ENCODE measurements at regions not wholly inside any gene's neighbourhood (a gene's known extent, or its start where the extent isn't known, plus 50 kb on each side); places are given as distances from the start of the nearest gene placed in this dataset.

DNA sequence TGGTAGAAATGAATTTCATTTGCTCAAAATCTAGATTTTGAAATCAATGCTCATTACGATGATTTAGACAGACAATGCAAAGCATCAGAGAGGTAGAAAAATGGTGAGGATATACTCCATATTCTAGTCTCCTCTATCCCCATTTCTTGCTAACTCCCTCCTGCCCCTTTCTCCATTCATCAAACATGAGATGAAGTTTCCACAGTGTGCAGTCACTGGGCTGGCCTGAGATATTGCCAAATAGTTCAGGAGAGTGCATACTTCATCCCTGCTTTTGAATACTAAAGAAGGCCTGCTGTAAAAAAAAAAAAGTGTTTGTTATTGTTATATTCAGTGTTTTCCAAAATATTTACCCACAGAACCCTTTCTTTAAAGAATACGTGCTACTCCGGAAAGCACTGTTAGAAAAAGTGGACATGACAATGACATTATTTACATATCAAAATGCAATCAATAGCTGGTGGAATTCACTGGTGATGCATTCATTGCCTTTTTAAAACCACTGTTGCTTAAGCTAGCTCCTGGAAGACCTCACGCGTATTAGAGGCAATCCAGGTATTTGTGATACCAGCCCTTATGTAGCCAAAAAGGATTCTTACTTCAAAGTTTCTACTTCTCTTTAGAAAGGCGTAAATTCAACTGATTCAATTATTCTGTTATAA, 247.6 kb upstream of the SOX2 start:
- no peak for TF ChIP-seq POLR2A (IDR thresholded peaks at IDR 0.05; ENCODE audit: low read length)
- TF ChIP-seq GATA1 (IDR thresholded peaks at IDR 0.05; ENCODE audit: low read depth, low read length): no peak
- no peak for DNase-seq

DNA sequence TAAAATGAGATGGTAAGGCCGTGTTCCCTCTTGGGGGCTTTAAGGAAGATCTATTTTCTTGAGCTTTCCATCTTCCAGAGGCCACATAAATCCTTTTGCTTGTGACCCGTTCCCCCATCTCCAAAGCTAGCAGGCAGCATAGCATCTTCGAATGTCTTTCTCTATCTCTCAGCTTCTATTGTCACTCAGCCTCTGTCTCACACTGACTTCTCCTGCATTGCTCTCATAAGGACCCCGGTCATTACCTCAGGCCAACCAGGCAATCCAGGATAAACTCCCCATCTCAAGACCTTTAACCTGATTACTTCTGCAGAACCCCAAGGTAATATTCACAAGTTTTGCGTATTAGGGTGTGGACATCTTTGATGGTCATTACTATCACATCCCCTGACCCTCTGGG, 250.3 kb upstream of the SOX2 start:
- no peak for TF ChIP-seq GATA1 (IDR thresholded peaks at IDR 0.05; ENCODE audit: low read depth, low read length)
- TF ChIP-seq POLR2A (IDR thresholded peaks at IDR 0.05; ENCODE audit: low read length): no peak
- no peak for DNase-seq

DNA sequence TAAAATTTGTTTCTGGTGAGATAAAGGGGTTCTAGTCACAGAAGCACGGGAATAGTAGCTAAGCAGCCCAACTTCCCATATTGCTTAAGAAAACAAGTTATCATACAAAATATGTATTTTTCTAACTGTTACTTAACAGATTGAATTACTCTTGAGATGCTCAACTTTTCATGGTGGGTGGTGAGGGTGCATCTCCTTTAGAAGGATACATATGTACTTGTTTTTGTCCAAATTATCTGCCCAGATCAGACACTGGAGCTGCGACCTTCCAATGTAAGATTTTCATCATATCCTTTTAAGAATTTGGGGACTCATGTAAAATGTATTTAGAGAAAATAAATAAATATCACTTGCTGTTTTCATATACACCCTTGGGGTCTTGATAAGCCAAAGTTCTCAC, 252.2 kb upstream of the SOX2 start:
- DNase-seq: no peak
- TF ChIP-seq GATA1 (IDR thresholded peaks at IDR 0.05; ENCODE audit: low read depth, low read length) (no peak), POLR2A (IDR thresholded peaks at IDR 0.05; ENCODE audit: low read length) (no peak)

DNA sequence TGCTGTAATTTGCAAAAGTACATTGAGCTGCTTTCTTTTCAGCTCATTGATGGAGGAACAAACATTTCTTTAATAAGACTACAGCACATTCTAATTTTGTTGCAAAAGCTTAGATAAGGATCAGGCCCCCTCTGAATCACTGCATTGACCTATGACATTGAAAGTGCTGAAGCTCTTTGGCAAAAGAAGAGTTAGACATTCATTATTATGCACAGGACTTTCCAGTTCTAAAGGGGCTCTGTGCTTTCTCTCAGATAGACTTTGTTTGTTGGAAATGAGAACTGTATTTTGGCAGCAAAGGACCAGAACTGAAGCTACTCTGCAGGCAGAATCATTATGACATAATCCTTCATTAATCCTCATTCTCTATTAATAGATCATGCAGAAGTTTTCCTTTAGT, 252.9 kb upstream of the SOX2 start:
- TF ChIP-seq GATA1 (IDR thresholded peaks at IDR 0.05; ENCODE audit: low read depth, low read length): no peak
- no peak for TF ChIP-seq POLR2A (IDR thresholded peaks at IDR 0.05; ENCODE audit: low read length)
- DNase-seq: no peak

DNA sequence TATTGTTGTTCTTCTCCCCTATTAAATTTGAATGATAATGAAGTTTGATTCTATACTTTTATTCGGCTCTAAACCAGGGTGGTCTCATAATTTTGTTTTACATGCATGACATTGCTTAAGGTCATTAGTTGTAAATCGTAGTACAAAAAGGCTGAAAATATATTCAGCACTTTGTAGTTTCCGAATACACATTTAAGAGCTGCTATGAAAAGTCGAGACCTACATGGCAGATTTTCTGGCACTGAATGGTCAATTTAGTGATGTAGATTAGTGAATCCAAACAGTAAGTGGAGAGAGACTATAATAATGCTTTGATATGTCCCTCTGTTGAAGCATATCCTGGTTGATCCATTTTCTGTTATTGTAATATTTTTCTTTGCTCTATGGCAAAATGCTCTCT, 254.0 kb upstream of the SOX2 start:
- TF ChIP-seq POLR2A (IDR thresholded peaks at IDR 0.05; ENCODE audit: low read length) (no peak), GATA1 (IDR thresholded peaks at IDR 0.05; ENCODE audit: low read depth, low read length) (no peak)
- DNase-seq: no peak

DNA sequence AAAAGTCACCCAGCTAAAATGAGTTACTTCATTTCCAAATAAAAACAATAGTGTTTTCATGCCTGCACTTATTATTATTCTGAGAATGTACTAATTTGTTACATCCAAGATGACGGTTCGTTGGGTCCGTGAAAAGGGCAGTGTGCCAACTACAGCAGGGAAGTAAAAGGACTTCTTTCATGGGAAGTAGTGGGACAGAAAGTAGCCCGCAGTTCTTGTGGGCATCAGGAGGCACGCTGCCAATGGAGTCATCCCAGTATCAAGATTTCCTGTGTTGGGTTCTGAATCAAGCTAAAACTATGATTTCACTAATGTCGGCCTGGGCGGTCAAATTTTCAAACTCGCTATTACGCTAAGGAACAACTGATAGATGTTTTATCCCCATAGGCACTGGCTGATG, 254.5 kb upstream of the SOX2 start:
- DNase-seq: no peak
- TF ChIP-seq POLR2A (IDR thresholded peaks at IDR 0.05; ENCODE audit: low read length): no peak

DNA sequence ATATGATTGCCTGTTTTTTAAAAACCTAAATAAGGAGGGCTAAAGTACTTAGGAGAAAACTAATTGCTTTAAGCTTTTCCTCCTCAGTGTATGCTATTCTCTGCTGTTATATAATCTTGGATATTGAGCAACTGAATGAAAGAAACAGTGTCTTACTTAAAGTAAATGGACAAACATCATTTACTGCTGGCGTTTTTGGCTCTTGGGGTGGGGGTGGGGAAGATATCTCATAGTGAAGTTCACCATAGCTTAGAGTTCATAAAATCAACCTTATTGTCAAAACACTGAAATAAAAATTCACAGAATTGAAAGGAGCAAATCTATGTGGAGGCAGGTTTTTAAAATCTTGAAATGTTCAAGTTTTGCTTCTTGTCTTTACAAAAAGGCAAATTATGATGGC, 256.4 kb upstream of the SOX2 start:
- no peak for TF ChIP-seq GATA1 (IDR thresholded peaks at IDR 0.05; ENCODE audit: low read depth, low read length)
- no peak for TF ChIP-seq POLR2A (IDR thresholded peaks at IDR 0.05; ENCODE audit: low read length)
- no peak for DNase-seq

DNA sequence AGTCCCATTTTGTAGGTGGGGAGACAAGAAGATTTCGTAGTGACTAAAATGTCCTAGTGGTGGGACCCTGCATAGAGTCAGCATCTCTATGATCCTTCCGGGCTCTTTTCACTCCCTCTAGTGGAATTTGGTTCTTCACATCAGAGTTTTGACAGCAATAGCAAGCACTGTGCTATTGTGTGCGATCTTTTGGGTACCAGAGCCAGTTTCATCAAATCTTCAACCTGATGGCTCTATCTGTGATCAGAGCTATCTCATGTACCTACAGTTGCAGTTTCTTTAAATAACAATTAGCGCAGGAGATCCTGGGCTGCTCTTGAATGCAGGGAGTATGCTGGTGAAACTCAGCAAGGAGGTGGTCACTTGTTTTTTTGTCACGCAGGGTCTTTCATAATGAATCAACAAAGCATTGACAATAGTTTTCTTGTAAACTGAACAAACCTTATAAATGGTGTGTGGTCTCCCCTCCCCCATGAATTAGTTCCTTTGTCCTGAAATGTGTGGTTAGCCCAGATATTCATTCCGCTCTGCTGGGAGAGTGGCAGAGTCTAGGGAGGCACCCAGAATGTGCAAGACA, 257.2 kb upstream of the SOX2 start:
- TF ChIP-seq GATA1 (IDR thresholded peaks at IDR 0.05; ENCODE audit: low read depth, low read length) (no peak), POLR2A (IDR thresholded peaks at IDR 0.05; ENCODE audit: low read length) (no peak)
- no peak for DNase-seq

DNA sequence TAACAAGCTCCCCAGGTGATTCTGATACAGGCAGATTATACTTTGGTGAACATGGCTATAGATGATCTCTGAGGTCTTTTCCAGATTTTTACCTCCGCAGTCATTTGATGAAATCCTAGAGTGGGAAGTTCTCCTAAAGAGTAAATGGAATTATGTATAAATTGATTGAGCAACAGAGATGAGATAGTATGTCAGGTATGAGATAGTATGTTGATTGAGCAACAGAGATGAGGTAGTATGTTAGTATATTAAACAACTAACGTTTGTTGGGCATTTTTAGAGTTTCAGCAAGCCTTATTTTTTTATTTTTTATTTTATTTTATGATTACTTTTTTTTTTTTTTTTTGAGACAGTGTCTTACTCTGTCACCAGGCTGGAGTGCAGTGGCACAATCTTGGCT, 265.0 kb upstream of the SOX2 start:
- DNase-seq: no peak
- TF ChIP-seq POLR2A (IDR thresholded peaks at IDR 0.05; ENCODE audit: low read length): no peak
- TF ChIP-seq GATA1 (IDR thresholded peaks at IDR 0.05; ENCODE audit: low read depth, low read length): no peak

DNA sequence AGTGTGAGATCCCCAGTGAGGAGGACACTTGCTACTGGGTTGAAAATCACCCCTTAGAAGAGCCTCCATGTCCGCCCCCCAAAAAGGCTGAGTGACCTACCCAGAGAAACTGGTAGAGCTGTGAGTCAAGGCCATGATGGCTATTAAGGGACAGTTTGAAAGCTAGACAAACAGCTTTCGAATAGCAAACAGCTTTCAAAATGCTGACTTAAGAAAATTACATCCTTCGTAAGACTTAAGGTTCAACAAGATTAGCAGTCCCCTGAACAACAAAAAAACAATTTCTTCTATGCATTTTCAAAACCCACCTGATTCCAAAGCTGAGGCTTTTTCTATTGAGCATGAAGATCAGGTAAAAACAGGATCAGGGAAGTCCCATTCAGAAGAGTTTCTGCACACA, 269.7 kb upstream of the SOX2 start:
- TF ChIP-seq GATA1 (IDR thresholded peaks at IDR 0.05; ENCODE audit: low read depth, low read length): no peak
- TF ChIP-seq POLR2A (IDR thresholded peaks at IDR 0.05; ENCODE audit: low read length): no peak

DNA sequence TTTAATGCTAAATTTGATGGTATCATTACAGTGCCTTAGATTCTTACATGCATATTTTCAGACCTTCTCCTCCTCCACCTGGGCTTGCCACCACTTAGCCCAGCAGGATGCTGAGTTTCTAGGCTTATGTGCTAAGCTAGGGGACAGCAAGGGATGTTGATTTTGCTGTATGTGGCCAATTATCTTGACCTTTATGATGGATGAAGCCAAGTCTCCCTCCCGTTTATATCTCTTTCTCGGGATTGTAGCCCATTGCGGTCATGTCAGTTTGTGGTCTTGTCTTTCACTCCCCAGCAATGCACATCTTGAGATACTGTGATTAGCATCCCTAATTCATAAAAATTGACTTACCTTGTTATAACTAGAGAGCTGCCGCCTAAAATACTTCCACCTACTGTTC, 278.7 kb upstream of the SOX2 start:
- DNase-seq: no peak
- no peak for TF ChIP-seq GATA1 (IDR thresholded peaks at IDR 0.05; ENCODE audit: low read depth, low read length)
- no peak for TF ChIP-seq POLR2A (IDR thresholded peaks at IDR 0.05; ENCODE audit: low read length)

More for the DNA sequence above, 269.7 kb upstream of the SOX2 start:
- no peak for DNase-seq

DNA sequence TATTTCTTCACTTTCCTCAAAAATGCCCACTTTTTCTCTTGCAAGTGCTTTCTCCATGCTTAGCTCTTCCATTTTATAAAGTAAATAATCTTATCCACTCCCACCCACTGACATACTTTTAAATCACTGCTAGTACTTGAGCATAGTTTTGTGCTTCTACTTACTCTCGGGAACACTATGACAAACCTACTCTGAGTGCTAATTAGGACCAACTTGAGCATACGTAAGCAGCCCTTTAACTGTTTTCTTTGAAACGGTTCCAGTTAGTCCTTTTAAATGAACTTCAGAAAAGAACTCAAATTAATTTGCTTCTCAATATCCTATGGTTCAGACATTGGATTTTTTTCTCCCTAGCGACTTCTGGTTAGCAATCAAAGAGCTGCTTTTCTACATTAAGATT, 280.0 kb upstream of the SOX2 start:
- TF ChIP-seq GATA1 (IDR thresholded peaks at IDR 0.05; ENCODE audit: low read depth, low read length): no peak
- TF ChIP-seq POLR2A (IDR thresholded peaks at IDR 0.05; ENCODE audit: low read length): no peak
- no peak for DNase-seq

DNA sequence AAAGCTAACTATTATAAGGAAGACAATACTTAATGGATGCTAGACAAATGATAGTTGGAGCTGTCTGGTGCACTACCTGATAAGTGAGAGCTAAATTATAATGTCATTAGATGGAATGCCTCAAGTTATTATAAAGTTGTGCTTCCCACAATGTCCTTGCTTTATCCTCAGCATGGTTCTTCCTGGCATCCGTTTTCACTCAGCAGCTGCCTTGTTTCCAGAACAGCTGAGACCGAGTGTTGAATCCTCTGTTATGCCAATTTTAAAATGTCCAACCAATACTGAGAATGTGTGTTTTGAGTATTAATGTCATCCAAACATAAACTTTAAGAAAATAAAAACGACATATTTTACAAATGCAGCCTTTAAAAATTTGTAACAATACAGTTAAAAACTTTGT, 286.7 kb upstream of the SOX2 start:
- TF ChIP-seq POLR2A (IDR thresholded peaks at IDR 0.05; ENCODE audit: low read length) (no peak), GATA1 (IDR thresholded peaks at IDR 0.05; ENCODE audit: low read depth, low read length) (no peak)
- no peak for DNase-seq

DNA sequence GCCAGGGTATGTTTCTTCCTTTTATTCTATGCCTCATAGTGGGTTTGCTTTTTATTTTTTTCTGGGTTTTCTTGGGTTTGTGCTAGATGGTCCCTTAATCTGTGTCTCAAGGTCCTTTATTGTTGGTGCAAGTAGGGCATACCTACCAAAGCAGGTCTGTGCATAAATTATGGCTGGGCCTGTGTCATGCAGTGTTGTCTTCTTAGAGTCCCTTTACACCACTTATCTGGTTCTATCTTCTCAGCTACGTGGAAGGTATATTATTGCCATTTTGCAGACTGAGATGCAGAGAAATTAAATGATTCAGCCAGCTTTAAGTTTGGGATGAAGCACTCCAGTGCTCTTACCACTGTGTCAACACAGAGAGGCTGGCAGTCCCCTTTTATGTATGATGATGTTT, 293.5 kb upstream of the SOX2 start:
- no peak for TF ChIP-seq POLR2A (IDR thresholded peaks at IDR 0.05; ENCODE audit: low read length)
- TF ChIP-seq GATA1 (IDR thresholded peaks at IDR 0.05; ENCODE audit: low read depth, low read length): no peak
- DNase-seq: no peak

DNA sequence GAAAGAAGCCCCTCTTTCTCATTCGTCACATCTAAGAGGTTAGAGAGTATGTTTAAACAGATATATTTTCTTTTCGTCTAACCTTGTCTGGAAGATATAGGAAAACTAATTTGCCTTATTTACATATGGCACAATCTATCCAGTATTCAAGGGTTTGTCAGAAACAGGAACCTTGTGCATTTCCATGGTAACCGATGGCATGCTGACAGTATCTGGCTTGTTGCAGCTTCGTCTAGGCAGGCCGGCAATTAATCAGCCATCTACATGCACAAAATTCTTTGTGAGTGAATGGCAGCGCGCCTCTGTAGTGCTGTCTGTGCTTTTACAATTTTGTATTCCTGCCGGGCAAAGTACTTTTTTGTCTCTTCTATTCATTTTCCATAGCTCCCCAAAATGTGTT, 294.0 kb upstream of the SOX2 start:
- peak in 1 of 2 experiments; percentile 2 for DNase-seq
- TF ChIP-seq GATA1 (IDR thresholded peaks at IDR 0.05; ENCODE audit: low read depth, low read length) (no peak), POLR2A (IDR thresholded peaks at IDR 0.05; ENCODE audit: low read length) (no peak)
